Loucy (cell line): ENCODE measurements at regions not wholly inside any gene's neighbourhood (a gene's known extent, or its start where the extent isn't known, plus 50 kb on each side); places are given as distances from the start of the nearest gene placed in this dataset.

Experiments used
- H2AFZ ChIP-seq: fragments of 200-600 bp; sonication (generic); 2 replicates; pipeline ENCODE4 v1.6.0; 2016; ENCODE audit warnings: antibody characterized with exemption, mild to moderate bottlenecking, low read length, moderate library complexity
- H3F3A ChIP-seq: fragments of 200-600 bp; 2 replicates; pipeline ENCODE4 v1.6.0; 2016; ENCODE audit warnings: antibody characterized with exemption, low read depth, mild to moderate bottlenecking
- H3K27me3 ChIP-seq: fragments of 200-600 bp; sonication (generic); 2 replicates; pipeline ENCODE4 v1.6.1; 2014; ENCODE audit warnings: low read length, mild to moderate bottlenecking; ENCODE audit not compliant: insufficient read depth, poor library complexity, severe bottlenecking
- H3K36me3 ChIP-seq: fragments of 200-600 bp; sonication (generic); 2 replicates; pipeline ENCODE4 v1.6.1; 2016; ENCODE audit warnings: low read length; ENCODE audit not compliant: insufficient read depth
- H3K4me1 ChIP-seq: fragments of 200-600 bp; sonication (generic); 2 replicates; pipeline ENCODE4 v1.5.1; 2014; ENCODE audit warnings: low read length, mild to moderate bottlenecking; ENCODE audit not compliant: insufficient read depth, poor library complexity, severe bottlenecking
- H3K4me2 ChIP-seq: fragments of 200-600 bp; sonication (generic); 2 replicates; pipeline ENCODE4 v1.6.0; 2014; ENCODE audit warnings: antibody characterized with exemption, low read length, low read depth, mild to moderate bottlenecking; ENCODE audit not compliant: poor library complexity, severe bottlenecking
- H3K4me3 ChIP-seq: fragments of 200-600 bp; sonication (generic); 2 replicates; pipeline ENCODE4 v1.5.1; 2014; ENCODE audit warnings: low read length, mild to moderate bottlenecking, mixed read lengths; ENCODE audit not compliant: poor library complexity, severe bottlenecking
- H3K79me2 ChIP-seq: fragments of 200-600 bp; sonication (generic); 2 replicates; pipeline ENCODE4 v1.6.1; 2014; ENCODE audit warnings: low read length; ENCODE audit not compliant: insufficient read depth
- H3K9ac ChIP-seq: fragments of 200-600 bp; sonication (generic); 2 replicates; pipeline ENCODE4 v1.6.0; 2014; ENCODE audit warnings: mild to moderate bottlenecking, low read depth, low read length, moderate library complexity; ENCODE audit not compliant: poor library complexity, severe bottlenecking
- H3K9me2 ChIP-seq: fragments of 200-600 bp; sonication (generic); replicated peaks from 2 replicates; pipeline ENCODE4 v1.6.1; 2016; ENCODE audit warnings: low read depth, low read length, mixed read lengths
- H3K9me3 ChIP-seq: fragments of 200-600 bp; sonication (generic); 2 replicates; pipeline ENCODE4 v1.6.1; 2014; ENCODE audit warnings: mild to moderate bottlenecking, antibody characterized with exemption, low read length, low read depth; ENCODE audit not compliant: insufficient read depth
- H4K20me1 ChIP-seq: fragments of 200-600 bp; sonication (generic); 2 replicates; pipeline ENCODE4 v1.6.0; 2014; ENCODE audit warnings: antibody characterized with exemption, low read length, mild to moderate bottlenecking; ENCODE audit not compliant: insufficient read depth, poor library complexity, severe bottlenecking
- EZH2phosphoT487 ChIP-seq: fragments of 200-600 bp; IDR thresholded peaks from 2 replicates; pipeline ENCODE4 v1.6.1; 2018; ENCODE audit warnings: antibody characterized with exemption, mild to moderate bottlenecking, moderate library complexity, borderline replicate concordance
- TF ChIP-seq, protein P1 (sequence below): fragments of 200-600 bp; sonication (generic); conservative IDR thresholded peaks from 2 replicates; pipeline ENCODE4 v1.5.1; 2014; ENCODE audit warnings: mild to moderate bottlenecking, antibody characterized with exemption, low read length

DNA sequence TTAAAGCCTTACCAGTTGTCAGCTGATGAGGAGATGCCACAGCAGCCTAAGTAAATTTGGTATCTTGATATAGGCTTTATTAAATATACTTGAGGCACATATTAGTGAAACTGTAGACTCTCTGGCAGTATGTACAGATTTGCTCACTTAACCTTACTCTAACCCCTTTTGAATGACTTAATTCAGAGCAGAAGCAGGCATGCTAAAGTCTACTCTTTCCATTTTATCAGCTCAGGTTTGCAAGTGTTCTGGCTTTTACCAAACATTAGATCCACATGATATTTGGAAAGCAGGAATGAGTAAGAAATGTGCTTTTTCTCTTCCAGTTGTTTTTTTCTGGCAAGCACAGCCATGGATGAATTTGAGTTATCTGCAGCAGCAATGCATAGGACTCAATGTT is 541.0 kb upstream of the PCDH9 start:
- Histone ChIP-seq H3K9ac (no peak overlapping the region), H3K27me3 (no peaks in the 10 kb centered on the region), H3K9me2 (no peaks in the 10 kb centered on the region), H2AFZ (no peak overlapping the region), H3K36me3 (no peaks in the 10 kb centered on the region), H3K4me1 (no peaks in the 10 kb centered on the region), H3K79me2 (no peaks in the 10 kb centered on the region), H3K9me3 (no peaks in the 10 kb centered on the region), H3F3A (no peaks in the 10 kb centered on the region), H4K20me1 (no peaks in the 10 kb centered on the region), H3K4me3 (no peak overlapping the region), H3K4me2 (no peak overlapping the region)
- no peak for TF ChIP-seq EZH2phosphoT487
- TF ChIP-seq, protein P1, sequence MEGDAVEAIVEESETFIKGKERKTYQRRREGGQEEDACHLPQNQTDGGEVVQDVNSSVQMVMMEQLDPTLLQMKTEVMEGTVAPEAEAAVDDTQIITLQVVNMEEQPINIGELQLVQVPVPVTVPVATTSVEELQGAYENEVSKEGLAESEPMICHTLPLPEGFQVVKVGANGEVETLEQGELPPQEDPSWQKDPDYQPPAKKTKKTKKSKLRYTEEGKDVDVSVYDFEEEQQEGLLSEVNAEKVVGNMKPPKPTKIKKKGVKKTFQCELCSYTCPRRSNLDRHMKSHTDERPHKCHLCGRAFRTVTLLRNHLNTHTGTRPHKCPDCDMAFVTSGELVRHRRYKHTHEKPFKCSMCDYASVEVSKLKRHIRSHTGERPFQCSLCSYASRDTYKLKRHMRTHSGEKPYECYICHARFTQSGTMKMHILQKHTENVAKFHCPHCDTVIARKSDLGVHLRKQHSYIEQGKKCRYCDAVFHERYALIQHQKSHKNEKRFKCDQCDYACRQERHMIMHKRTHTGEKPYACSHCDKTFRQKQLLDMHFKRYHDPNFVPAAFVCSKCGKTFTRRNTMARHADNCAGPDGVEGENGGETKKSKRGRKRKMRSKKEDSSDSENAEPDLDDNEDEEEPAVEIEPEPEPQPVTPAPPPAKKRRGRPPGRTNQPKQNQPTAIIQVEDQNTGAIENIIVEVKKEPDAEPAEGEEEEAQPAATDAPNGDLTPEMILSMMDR = no peak

DNA sequence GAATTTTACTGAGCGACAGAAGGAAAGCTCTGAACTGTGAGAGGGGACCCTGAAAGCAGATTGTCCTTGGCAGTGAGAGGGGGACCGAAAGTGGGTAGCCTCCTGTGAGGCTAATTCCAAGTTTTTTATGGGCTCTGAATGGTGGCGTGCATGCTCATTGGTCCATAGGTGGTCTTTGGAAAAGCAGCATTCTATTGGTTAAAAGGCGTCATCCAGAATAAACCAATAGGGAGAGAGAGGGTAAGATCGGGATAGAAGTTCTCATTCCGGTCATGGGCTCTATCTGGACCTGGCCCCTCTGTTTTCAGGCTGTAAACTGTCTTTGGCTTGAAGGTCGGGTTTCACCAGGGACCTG is 539.8 kb upstream of the PCDH9 start:
- Histone ChIP-seq H3K4me2 (no peak overlapping the region), H3K9me3 (no peaks in the 10 kb centered on the region), H3K9me2 (no peaks in the 10 kb centered on the region), H2AFZ (no peak overlapping the region), H3K4me3 (no peak overlapping the region), H3K79me2 (no peaks in the 10 kb centered on the region), H3F3A (no peaks in the 10 kb centered on the region), H3K27me3 (no peaks in the 10 kb centered on the region), H3K4me1 (no peaks in the 10 kb centered on the region), H3K36me3 (no peaks in the 10 kb centered on the region), H3K9ac (no peak overlapping the region), H4K20me1 (no peaks in the 10 kb centered on the region)
- TF ChIP-seq, protein P1 = no peak
- no peak for TF ChIP-seq EZH2phosphoT487

DNA sequence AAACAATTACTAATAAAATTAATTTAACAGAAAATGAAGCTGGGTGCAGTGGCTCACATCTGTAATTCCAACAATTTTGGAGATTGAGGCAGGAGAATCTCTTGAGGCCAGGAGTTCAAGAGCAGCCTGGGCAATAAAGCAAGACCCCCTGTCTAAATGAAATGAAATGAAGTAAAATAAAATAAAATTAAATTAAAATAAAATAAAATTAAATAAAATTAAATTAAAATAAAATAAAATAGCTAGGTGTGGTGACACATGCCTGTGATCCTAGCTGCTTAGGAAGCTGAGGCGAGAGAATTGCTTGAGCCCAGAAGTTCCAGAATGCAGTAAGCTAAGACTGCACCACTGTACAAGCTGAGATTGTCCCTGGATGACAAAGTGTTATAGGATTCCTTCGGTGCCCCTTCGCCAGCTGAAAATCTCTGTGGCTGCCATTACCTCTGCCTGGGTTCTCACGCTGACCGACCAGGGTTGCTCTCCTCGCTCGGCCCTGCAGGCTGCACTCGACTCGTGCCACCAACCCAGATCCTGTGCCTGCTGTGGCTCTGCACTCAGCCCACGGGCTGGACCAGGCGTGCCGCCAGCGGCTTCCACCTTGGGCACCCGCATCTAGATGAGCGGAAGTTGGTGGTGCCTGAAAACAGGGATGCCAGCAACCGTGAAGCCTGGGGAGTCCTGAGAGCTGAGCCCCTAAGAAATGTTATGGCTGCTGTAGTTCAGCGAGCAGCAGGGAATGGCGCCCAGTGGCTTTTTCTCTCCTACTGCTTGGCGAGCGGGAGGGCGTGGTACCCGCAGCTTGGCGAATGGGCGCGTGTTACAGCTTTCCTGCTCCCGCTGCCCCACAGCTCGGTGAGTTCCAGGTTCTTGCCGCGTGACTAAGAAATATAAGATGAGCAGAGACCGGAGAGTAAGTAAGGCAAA is 539.2 kb upstream of the PCDH9 start:
- H2AFZ ChIP-seq = no peak overlapping the region
- H3K36me3 ChIP-seq = no peaks in the 10 kb centered on the region
- no peaks in the 10 kb centered on the region for H4K20me1 ChIP-seq
- H3K27me3 ChIP-seq = no peaks in the 10 kb centered on the region
- no peaks in the 10 kb centered on the region for H3K9me3 ChIP-seq
- no peak overlapping the region for H3K9ac ChIP-seq
- H3K79me2 ChIP-seq = no peaks in the 10 kb centered on the region
- TF ChIP-seq, protein P1 = no peak
- no peak for TF ChIP-seq EZH2phosphoT487
- no peaks in the 10 kb centered on the region for H3F3A ChIP-seq
- no peak overlapping the region for H3K4me3 ChIP-seq
- no peaks in the 10 kb centered on the region for H3K9me2 ChIP-seq
- H3K4me1 ChIP-seq = no peaks in the 10 kb centered on the region
- H3K4me2 ChIP-seq = no peak overlapping the region
